Activated CD4-positive, alpha-beta memory T cell treated with anti-CD3 and anti-CD28 coated beads, Interleukin-2, amount 10 ng/mL, durations not matched to agents 7 days and 5 days (primary cell): ENCODE measurements at regions not wholly inside any gene's neighbourhood (a gene's known extent, or its start where the extent isn't known, plus 50 kb on each side); places are given as distances from the start of the nearest gene placed in this dataset.

Source experiments
- CTCF ChIA-PET: fragments of 350-600 bp; sonication (Branson Sonifier 250); formaldehyde crosslinking; loops from one replicate; lab custom pipeline; 2021; ENCODE audit warnings: antibody characterized with exemption, inconsistent platforms; lab: Charles Lee
- POLR2A ChIA-PET: fragments of 350-600 bp; sonication (Branson Sonifier 250); formaldehyde crosslinking; loops from one replicate; lab custom pipeline; 2021; ENCODE audit warnings: antibody characterized with exemption; lab: Charles Lee
- DNase-seq: peaks from one replicate; pipeline ENCODE4 v3.0.0-alpha.2; 2020
- H3K27ac Mint-ChIP-seq: one replicate; pipeline ENCODE4 v1.8.0; 2021; ENCODE audit warnings: mild to moderate bottlenecking, mixed read lengths
- H3K27me3 Mint-ChIP-seq: one replicate; pipeline ENCODE4 v1.8.0; 2021; ENCODE audit warnings: mixed read lengths
- H3K36me3 Mint-ChIP-seq: one replicate; pipeline ENCODE4 v1.8.0; 2021; ENCODE audit warnings: low read depth, mixed read lengths
- H3K4me1 Mint-ChIP-seq: one replicate; pipeline ENCODE4 v1.8.0; 2021; ENCODE audit warnings: mixed read lengths
- H3K4me3 Mint-ChIP-seq: one replicate; pipeline ENCODE4 v1.8.0; 2021; ENCODE audit warnings: mild to moderate bottlenecking, mixed read lengths
- H3K9me3 Mint-ChIP-seq: one replicate; pipeline ENCODE4 v1.8.0; 2021; ENCODE audit warnings: mixed read lengths

GRCh38 chr17:22654447-22654846 lies 962.1 kb downstream of the KCNJ18 start:
- no peak overlapping the region for H3K4me3 Mint-ChIP-seq
- H3K4me1 Mint-ChIP-seq = no peaks in the 10 kb centered on the region
- CTCF ChIA-PET = no interaction called here
- POLR2A ChIA-PET = no interaction called here
- peaks cover 11% of the 10 kb centered on the region for H3K9me3 Mint-ChIP-seq
- no peaks in the 10 kb centered on the region for H3K27me3 Mint-ChIP-seq
- DNase-seq = no peak
- no peaks in the 10 kb centered on the region for H3K36me3 Mint-ChIP-seq
- H3K27ac Mint-ChIP-seq = no peak overlapping the region

GRCh38 chr17:22669721-22670120 lies 977.4 kb downstream of the KCNJ18 start:
- Mint-ChIP-seq H3K36me3 (no peaks in the 10 kb centered on the region), H3K27me3 (no peaks in the 10 kb centered on the region), H3K27ac (no peak overlapping the region), H3K4me1 (no peaks in the 10 kb centered on the region), H3K9me3 (peaks cover 22% of the 10 kb centered on the region), H3K4me3 (no peak overlapping the region)
- DNase-seq = no peak
- ChIA-PET POLR2A (no interaction called here), CTCF (no interaction called here)

- CTCF ChIA-PET = no interaction called here
- no peak for DNase-seq
- H3K27ac Mint-ChIP-seq = no peak overlapping the region
- H3K36me3 Mint-ChIP-seq = no peaks in the 10 kb centered on the region
- no peaks in the 10 kb centered on the region for H3K4me1 Mint-ChIP-seq
- POLR2A ChIA-PET = no interaction called here
- H3K9me3 Mint-ChIP-seq = peaks cover 25% of the 10 kb centered on the region
- H3K27me3 Mint-ChIP-seq = no peaks in the 10 kb centered on the region
- H3K4me3 Mint-ChIP-seq = no peak overlapping the region
Observed at GRCh38 chr17:22671110-22671509, 978.8 kb downstream of the KCNJ18 start.

GRCh38 chr17:22692066-22692805 lies 999.9 kb downstream of the KCNJ18 start:
- no peak overlapping the region for H3K4me3 Mint-ChIP-seq
- DNase-seq = no peak
- peaks cover 38% of the 10 kb centered on the region for H3K9me3 Mint-ChIP-seq
- no peak overlapping the region for H3K27ac Mint-ChIP-seq
- H3K27me3 Mint-ChIP-seq = no peaks in the 10 kb centered on the region
- H3K4me1 Mint-ChIP-seq = no peaks in the 10 kb centered on the region
- ChIA-PET CTCF (no interaction called here), POLR2A (no interaction called here)
- H3K36me3 Mint-ChIP-seq = no peaks in the 10 kb centered on the region

- CTCF ChIA-PET = no interaction called here
- Mint-ChIP-seq H3K4me3 (no peak overlapping the region), H3K9me3 (peaks cover 41% of the 10 kb centered on the region), H3K27ac (no peak overlapping the region), H3K27me3 (no peaks in the 10 kb centered on the region), H3K4me1 (no peaks in the 10 kb centered on the region), H3K36me3 (no peaks in the 10 kb centered on the region)
- POLR2A ChIA-PET = no interaction called here
- no peak for DNase-seq
Observed at GRCh38 chr17:22692806-22693171, 1000.5 kb downstream of the KCNJ18 start.

- POLR2A ChIA-PET = no interaction called here
- Mint-ChIP-seq H3K27me3 (no peaks in the 10 kb centered on the region), H3K4me1 (no peaks in the 10 kb centered on the region), H3K4me3 (no peak overlapping the region), H3K36me3 (no peaks in the 10 kb centered on the region), H3K27ac (no peak overlapping the region), H3K9me3 (peaks cover 55% of the 10 kb centered on the region)
- no peak for DNase-seq
- CTCF ChIA-PET = no interaction called here
Observed at GRCh38 chr17:22694362-22695227, 1002.3 kb downstream of the KCNJ18 start.

- ChIA-PET POLR2A (no interaction called here), CTCF (no interaction called here)
- no peaks in the 10 kb centered on the region for H3K27me3 Mint-ChIP-seq
- no peak overlapping the region for H3K4me3 Mint-ChIP-seq
- peaks cover 55% of the 10 kb centered on the region for H3K9me3 Mint-ChIP-seq
- H3K27ac Mint-ChIP-seq = no peak overlapping the region
- no peak for DNase-seq
- H3K36me3 Mint-ChIP-seq = no peaks in the 10 kb centered on the region
- no peaks in the 10 kb centered on the region for H3K4me1 Mint-ChIP-seq
Observed at GRCh38 chr17:22695228-22695619, 1002.9 kb downstream of the KCNJ18 start.

GRCh38 chr17:22703204-22703603 lies 1010.9 kb downstream of the KCNJ18 start:
- CTCF ChIA-PET = no interaction called here
- no peak for DNase-seq
- Mint-ChIP-seq H3K9me3 (peaks cover 27% of the 10 kb centered on the region), H3K4me3 (no peak overlapping the region), H3K4me1 (no peaks in the 10 kb centered on the region), H3K36me3 (no peaks in the 10 kb centered on the region), H3K27ac (no peak overlapping the region), H3K27me3 (no peaks in the 10 kb centered on the region)
- POLR2A ChIA-PET = no interaction called here

- CTCF ChIA-PET = no interaction called here
Observed at GRCh38 chr17:22703786-22704441, 1011.6 kb downstream of the KCNJ18 start.

GRCh38 chr17:22704674-22705073 lies 1012.4 kb downstream of the KCNJ18 start:
- H3K4me3 Mint-ChIP-seq = no peak overlapping the region
- no peak for DNase-seq
- no peaks in the 10 kb centered on the region for H3K36me3 Mint-ChIP-seq
- peaks cover 25% of the 10 kb centered on the region for H3K9me3 Mint-ChIP-seq
- POLR2A ChIA-PET = no interaction called here
- CTCF ChIA-PET = no interaction called here
- H3K27me3 Mint-ChIP-seq = no peaks in the 10 kb centered on the region
- H3K4me1 Mint-ChIP-seq = no peaks in the 10 kb centered on the region
- no peak overlapping the region for H3K27ac Mint-ChIP-seq

More at GRCh38 chr17:22703786-22704441, 1011.6 kb downstream of the KCNJ18 start:
- Mint-ChIP-seq H3K36me3 (no peaks in the 10 kb centered on the region), H3K4me3 (no peak overlapping the region), H3K9me3 (peaks cover 24% of the 10 kb centered on the region), H3K27ac (no peak overlapping the region), H3K4me1 (no peaks in the 10 kb centered on the region), H3K27me3 (no peaks in the 10 kb centered on the region)
- no peak for DNase-seq
- POLR2A ChIA-PET = no interaction called here

- H3K4me1 Mint-ChIP-seq = no peaks in the 10 kb centered on the region
- no peak overlapping the region for H3K27ac Mint-ChIP-seq
- H3K9me3 Mint-ChIP-seq = peaks cover 41% of the 10 kb centered on the region
- H3K4me3 Mint-ChIP-seq = no peak overlapping the region
- POLR2A ChIA-PET = no interaction called here
- no peak for DNase-seq
- H3K27me3 Mint-ChIP-seq = no peaks in the 10 kb centered on the region
- CTCF ChIA-PET = no interaction called here
- peaks cover 3% of the 10 kb centered on the region for H3K36me3 Mint-ChIP-seq
Observed at GRCh38 chr17:22707626-22708025, 1015.3 kb downstream of the KCNJ18 start.

GRCh38 chr17:22717211-22717610 lies 1024.9 kb downstream of the KCNJ18 start:
- Mint-ChIP-seq H3K4me1 (no peaks in the 10 kb centered on the region), H3K36me3 (peaks cover 1% of the 10 kb centered on the region), H3K27ac (no peak overlapping the region), H3K4me3 (no peak overlapping the region), H3K9me3 (peaks cover 47% of the 10 kb centered on the region), H3K27me3 (no peaks in the 10 kb centered on the region)
- ChIA-PET POLR2A (no interaction called here), CTCF (no interaction called here)
- DNase-seq = no peak

- CTCF ChIA-PET = no interaction called here
- H3K36me3 Mint-ChIP-seq = no peaks in the 10 kb centered on the region
Observed at GRCh38 chr17:22718689-22719088, 1026.4 kb downstream of the KCNJ18 start.

More at GRCh38 chr17:22718689-22719088, 1026.4 kb downstream of the KCNJ18 start:
- no peak overlapping the region for H3K27ac Mint-ChIP-seq
- peaks cover 39% of the 10 kb centered on the region for H3K9me3 Mint-ChIP-seq
- POLR2A ChIA-PET = no interaction called here
- H3K4me3 Mint-ChIP-seq = no peak overlapping the region
- H3K27me3 Mint-ChIP-seq = no peaks in the 10 kb centered on the region
- no peak for DNase-seq
- no peaks in the 10 kb centered on the region for H3K4me1 Mint-ChIP-seq
